NCI-H82 (cell line): ENCODE measurements at regions not wholly inside any gene's neighbourhood (a gene's known extent, or its start where the extent isn't known, plus 50 kb on each side); places are given as distances from the start of the nearest gene placed in this dataset.
A peak's percentile ranks its signal among the peaks of the same experiment; 100 is the strongest.

Source experiments
- DNase-seq: peaks from one replicate; lab custom pipeline; 2025; lab: John Stamatoyannopoulos, UW

GRCh38 chr3:23706111-23706510 is 99.6 kb upstream of the UBE2E1 start:
- no peak for DNase-seq

- no peak for DNase-seq
Measured at GRCh38 chr3:23709987-23710386, 95.8 kb upstream of the UBE2E1 start.

- DNase-seq = peak; percentile 26
Measured at GRCh38 chr3:23710555-23710954, 95.2 kb upstream of the UBE2E1 start.

GRCh38 chr3:23711916-23712494 is 93.8 kb upstream of the UBE2E1 start:
- DNase-seq = no peak

- peak; percentile 83 for DNase-seq
Measured at GRCh38 chr3:23712656-23713559, 92.8 kb upstream of the UBE2E1 start.

- no peak for DNase-seq
Measured at GRCh38 chr3:23713641-23714040, 92.1 kb upstream of the UBE2E1 start.

- DNase-seq = no peak
Measured at GRCh38 chr3:23720059-23720458, 85.7 kb upstream of the UBE2E1 start.

GRCh38 chr3:23720885-23721284 is 84.9 kb upstream of the UBE2E1 start:
- no peak for DNase-seq

- DNase-seq = peak; percentile 40
Measured at GRCh38 chr3:23723141-23723540, 82.6 kb upstream of the UBE2E1 start.

GRCh38 chr3:23723930-23724329 is 81.8 kb upstream of the UBE2E1 start:
- no peak for DNase-seq

- DNase-seq = no peak
Measured at GRCh38 chr3:23726811-23727548, 78.8 kb upstream of the UBE2E1 start.

- peak; percentile 41 for DNase-seq
Measured at GRCh38 chr3:23728601-23729117, 77.1 kb upstream of the UBE2E1 start.

GRCh38 chr3:23729362-23729761 is 76.4 kb upstream of the UBE2E1 start:
- peak; percentile 8 for DNase-seq

GRCh38 chr3:23734481-23734880 is 71.3 kb upstream of the UBE2E1 start:
- DNase-seq = no peak

- DNase-seq = peak; percentile 39
Measured at GRCh38 chr3:23735062-23735461, 70.7 kb upstream of the UBE2E1 start.

GRCh38 chr3:23735535-23736326 is 70.0 kb upstream of the UBE2E1 start:
- DNase-seq = peak; percentile 100

GRCh38 chr3:23738944-23739343 is 66.8 kb upstream of the UBE2E1 start:
- no peak for DNase-seq

- no peak for DNase-seq
Measured at GRCh38 chr3:23739536-23739935, 66.2 kb upstream of the UBE2E1 start.

- DNase-seq = peak; percentile 18
Measured at GRCh38 chr3:23740517-23740965, 65.2 kb upstream of the UBE2E1 start.

GRCh38 chr3:23741036-23741706 is 64.6 kb upstream of the UBE2E1 start:
- peak; percentile 30 for DNase-seq
